GM12892 (cell line): ENCODE measurements at regions not wholly inside any gene's neighbourhood (a gene's known extent, or its start where the extent isn't known, plus 50 kb on each side); places are given as distances from the start of the nearest gene placed in this dataset.

Experiments used
- POLR2A ChIP-seq: IDR thresholded peaks from 2 replicates; pipeline ENCODE4 v1.6.1; 2011; ENCODE audit warnings: low read depth, low read length, control low read depth
- POLR2AphosphoS5 ChIP-seq: IDR thresholded peaks from 2 replicates; pipeline ENCODE4 v1.6.1; 2011; ENCODE audit warnings: low read depth, low read length, control low read depth
- TAF1 ChIP-seq: IDR thresholded peaks from 2 replicates; pipeline ENCODE4 v1.6.1; 2011; ENCODE audit warnings: low read depth, mild to moderate bottlenecking, control low read depth, low read length, borderline replicate concordance

- TF ChIP-seq POLR2AphosphoS5 (no peak), POLR2A (no peak), TAF1 (no peak)
These were observed 251.8 kb upstream of the FGGY start for GRCh38 chr1:59045137-59045536.
